Stimulated activated CD8-positive, alpha-beta memory T cell treated with anti-CD3 and anti-CD28 coated beads, Interleukin-15, amount 100 ng/mL, for 4 hours (primary cell): ENCODE measurements at regions not wholly inside any gene's neighbourhood (a gene's known extent, or its start where the extent isn't known, plus 50 kb on each side); places are given as distances from the start of the nearest gene placed in this dataset.

Source experiments
- DNase-seq, 2 donors: peaks; one replicate each; pipeline ENCODE4 v3.0.0-alpha.2; 2020; ENCODE audit warnings: low read depth in 2 of 2

- DNase-seq = no peak
Measured at GRCh38 chr1:182122913-182123260, 61.4 kb upstream of the ZNF648 start.

- no peak for DNase-seq
Measured at GRCh38 chr1:182122256-182122912, 60.9 kb upstream of the ZNF648 start.

GRCh38 chr1:182121787-182122186 lies 60.3 kb upstream of the ZNF648 start:
- no peak for DNase-seq

- no peak for DNase-seq
Measured at GRCh38 chr1:182120411-182121258, 59.1 kb upstream of the ZNF648 start.

- DNase-seq = no peak
Measured at GRCh38 chr1:182119631-182120030, 58.1 kb upstream of the ZNF648 start.

- DNase-seq = no peak
Measured at GRCh38 chr1:182118851-182119250, 57.3 kb upstream of the ZNF648 start.

- no peak for DNase-seq
Measured at GRCh38 chr1:182114627-182115023, 53.1 kb upstream of the ZNF648 start.

GRCh38 chr1:182113879-182114626 lies 52.5 kb upstream of the ZNF648 start:
- DNase-seq = no peak

GRCh38 chr1:182111496-182111895 lies 50.0 kb upstream of the ZNF648 start:
- DNase-seq = no peak
